Activated CD8-positive, alpha-beta memory T cell treated with anti-CD3 and anti-CD28 coated beads, Interleukin-2, amount 10 ng/mL, durations not matched to agents 7 days and 5 days (primary cell): ENCODE measurements at regions not wholly inside any gene's neighbourhood (a gene's known extent, or its start where the extent isn't known, plus 50 kb on each side); places are given as distances from the start of the nearest gene placed in this dataset.

Experiments used
- ATAC-seq: fragments of 150-1000 bp; cut with Tn5 transposase; one replicate; pipeline ENCODE4 v1.10.0; 2021; ENCODE audit warnings: moderate library complexity
- CTCF ChIA-PET: fragments of 350-600 bp; sonication (Branson Sonifier 250); formaldehyde crosslinking; loops from one replicate; lab custom pipeline; 2021; ENCODE audit warnings: antibody characterized with exemption; lab: Charles Lee
- DNase-seq: peaks from one replicate; pipeline ENCODE4 v3.0.0-alpha.2; 2020
- H3K27ac Mint-ChIP-seq: one replicate; pipeline ENCODE4 v1.8.0; 2021; ENCODE audit warnings: mild to moderate bottlenecking, mixed read lengths
- H3K27me3 Mint-ChIP-seq: one replicate; pipeline ENCODE4 v1.8.0; 2021; ENCODE audit warnings: mixed read lengths
- H3K36me3 Mint-ChIP-seq: one replicate; pipeline ENCODE4 v1.8.0; 2021; ENCODE audit warnings: mild to moderate bottlenecking, mixed read lengths
- H3K4me1 Mint-ChIP-seq: one replicate; pipeline ENCODE4 v1.8.0; 2021; ENCODE audit warnings: mixed read lengths
- H3K4me3 Mint-ChIP-seq: one replicate; pipeline ENCODE4 v1.8.0; 2021; ENCODE audit warnings: mild to moderate bottlenecking, moderate library complexity, mixed read lengths
- H3K9me3 Mint-ChIP-seq: one replicate; pipeline ENCODE4 v1.8.0; 2022; ENCODE audit warnings: low read depth, mixed read lengths

- H3K36me3 Mint-ChIP-seq: no peaks in the 10 kb centered on the region
- ATAC-seq (no peak), DNase-seq (no peak)
- H3K4me1 Mint-ChIP-seq: no peaks in the 10 kb centered on the region
- CTCF ChIA-PET: no interaction called here
- H3K9me3 Mint-ChIP-seq: peaks cover under 1% of the 10 kb centered on the region
- no peaks in the 10 kb centered on the region for H3K27me3 Mint-ChIP-seq
- H3K27ac Mint-ChIP-seq: no peak overlapping the region
- no peak overlapping the region for H3K4me3 Mint-ChIP-seq
Measured at GRCh38 chr13:74215420-74215819, 81.2 kb upstream of the KLF12 start.

- no peak for ATAC-seq
- CTCF ChIA-PET: no interaction called here
- Mint-ChIP-seq H3K36me3 (no peaks in the 10 kb centered on the region), H3K27ac (no peak overlapping the region), H3K4me3 (no peak overlapping the region), H3K4me1 (no peaks in the 10 kb centered on the region), H3K27me3 (no peaks in the 10 kb centered on the region), H3K9me3 (no peaks in the 10 kb centered on the region)
- DNase-seq: no peak
Measured at GRCh38 chr13:74214321-74214720, 80.1 kb upstream of the KLF12 start.

- H3K27me3 Mint-ChIP-seq: no peaks in the 10 kb centered on the region
- no peak overlapping the region for H3K27ac Mint-ChIP-seq
- DNase-seq (no peak), ATAC-seq (no peak)
- no peaks in the 10 kb centered on the region for H3K9me3 Mint-ChIP-seq
- peaks cover 4% of the 10 kb centered on the region for H3K36me3 Mint-ChIP-seq
- CTCF ChIA-PET: no interaction called here
- H3K4me1 Mint-ChIP-seq: no peaks in the 10 kb centered on the region
- H3K4me3 Mint-ChIP-seq: no peak overlapping the region
Measured at GRCh38 chr13:74210693-74211393, 76.6 kb upstream of the KLF12 start.

- Mint-ChIP-seq H3K4me3 (no peak overlapping the region), H3K36me3 (peaks cover 4% of the 10 kb centered on the region), H3K4me1 (no peaks in the 10 kb centered on the region), H3K9me3 (no peaks in the 10 kb centered on the region), H3K27ac (no peak overlapping the region), H3K27me3 (no peaks in the 10 kb centered on the region)
- ATAC-seq (no peak), DNase-seq (no peak)
- CTCF ChIA-PET: no interaction called here
Measured at GRCh38 chr13:74206855-74207254, 72.7 kb upstream of the KLF12 start.

GRCh38 chr13:74206061-74206561, 71.9 kb upstream of the KLF12 start:
- ATAC-seq: no peak
- Mint-ChIP-seq H3K4me3 (no peak overlapping the region), H3K36me3 (peaks cover 4% of the 10 kb centered on the region), H3K9me3 (no peaks in the 10 kb centered on the region), H3K27me3 (no peaks in the 10 kb centered on the region), H3K4me1 (no peaks in the 10 kb centered on the region), H3K27ac (no peak overlapping the region)
- no peak for DNase-seq
- CTCF ChIA-PET: no interaction called here

- Mint-ChIP-seq H3K4me3 (no peak overlapping the region), H3K27me3 (no peaks in the 10 kb centered on the region), H3K36me3 (peaks cover 4% of the 10 kb centered on the region), H3K9me3 (no peaks in the 10 kb centered on the region), H3K27ac (no peak overlapping the region), H3K4me1 (no peaks in the 10 kb centered on the region)
- ATAC-seq (no peak), DNase-seq (no peak)
- CTCF ChIA-PET: no interaction called here
Measured at GRCh38 chr13:74205313-74205690, 71.1 kb upstream of the KLF12 start.

- H3K36me3 Mint-ChIP-seq: peaks cover 4% of the 10 kb centered on the region
- H3K4me3 Mint-ChIP-seq: no peak overlapping the region
- CTCF ChIA-PET: no interaction called here
- H3K27me3 Mint-ChIP-seq: no peaks in the 10 kb centered on the region
- no peaks in the 10 kb centered on the region for H3K9me3 Mint-ChIP-seq
- no peak for ATAC-seq
- no peak for DNase-seq
- no peaks in the 10 kb centered on the region for H3K4me1 Mint-ChIP-seq
- no peak overlapping the region for H3K27ac Mint-ChIP-seq
Measured at GRCh38 chr13:74204602-74205312, 70.6 kb upstream of the KLF12 start.

GRCh38 chr13:74203576-74203975, 69.4 kb upstream of the KLF12 start:
- Mint-ChIP-seq H3K4me3 (no peak overlapping the region), H3K27ac (no peak overlapping the region), H3K4me1 (no peaks in the 10 kb centered on the region), H3K36me3 (peaks cover 2% of the 10 kb centered on the region), H3K27me3 (no peaks in the 10 kb centered on the region), H3K9me3 (no peaks in the 10 kb centered on the region)
- no peak for DNase-seq
- no peak for ATAC-seq
- CTCF ChIA-PET: no interaction called here

- peaks cover 2% of the 10 kb centered on the region for H3K36me3 Mint-ChIP-seq
- H3K9me3 Mint-ChIP-seq: no peaks in the 10 kb centered on the region
- no peak overlapping the region for H3K4me3 Mint-ChIP-seq
- CTCF ChIA-PET: no interaction called here
- H3K4me1 Mint-ChIP-seq: no peaks in the 10 kb centered on the region
- no peak overlapping the region for H3K27ac Mint-ChIP-seq
- H3K27me3 Mint-ChIP-seq: no peaks in the 10 kb centered on the region
- no peak for DNase-seq
- no peak for ATAC-seq
Measured at GRCh38 chr13:74202129-74202813, 68.1 kb upstream of the KLF12 start.

GRCh38 chr13:74201530-74201929, 67.3 kb upstream of the KLF12 start:
- H3K4me3 Mint-ChIP-seq: no peak overlapping the region
- CTCF ChIA-PET: no interaction called here
- no peak overlapping the region for H3K27ac Mint-ChIP-seq
- no peaks in the 10 kb centered on the region for H3K4me1 Mint-ChIP-seq
- ATAC-seq (no peak), DNase-seq (no peak)
- H3K27me3 Mint-ChIP-seq: no peaks in the 10 kb centered on the region
- no peaks in the 10 kb centered on the region for H3K9me3 Mint-ChIP-seq
- no peaks in the 10 kb centered on the region for H3K36me3 Mint-ChIP-seq

- H3K27me3 Mint-ChIP-seq: no peaks in the 10 kb centered on the region
- H3K4me3 Mint-ChIP-seq: no peak overlapping the region
- no peak for ATAC-seq
- no peaks in the 10 kb centered on the region for H3K9me3 Mint-ChIP-seq
- CTCF ChIA-PET: no interaction called here
- H3K27ac Mint-ChIP-seq: no peak overlapping the region
- DNase-seq: no peak
- H3K36me3 Mint-ChIP-seq: no peaks in the 10 kb centered on the region
- H3K4me1 Mint-ChIP-seq: no peaks in the 10 kb centered on the region
Measured at GRCh38 chr13:74200081-74200480, 65.9 kb upstream of the KLF12 start.

GRCh38 chr13:74197677-74198429, 63.6 kb upstream of the KLF12 start:
- Mint-ChIP-seq H3K27ac (no peak overlapping the region), H3K4me1 (no peaks in the 10 kb centered on the region), H3K36me3 (no peaks in the 10 kb centered on the region), H3K27me3 (no peaks in the 10 kb centered on the region), H3K4me3 (no peak overlapping the region), H3K9me3 (no peaks in the 10 kb centered on the region)
- CTCF ChIA-PET: no interaction called here
- ATAC-seq (no peak), DNase-seq (no peak)

- DNase-seq (no peak), ATAC-seq (no peak)
- Mint-ChIP-seq H3K4me1 (peaks cover 9% of the 10 kb centered on the region), H3K9me3 (no peaks in the 10 kb centered on the region), H3K27me3 (no peaks in the 10 kb centered on the region), H3K4me3 (no peak overlapping the region), H3K27ac (no peak overlapping the region), H3K36me3 (no peaks in the 10 kb centered on the region)
- CTCF ChIA-PET: no interaction called here
Measured at GRCh38 chr13:74194846-74195245, 60.6 kb upstream of the KLF12 start.
